ENCODE measurements at regions not wholly inside any gene's neighbourhood (a gene's known extent, or its start where the extent isn't known, plus 50 kb on each side); places are given as distances from the start of the nearest gene placed in this dataset.

GRCh38 chr5:158589939-158590338 lies 509.8 kb downstream of the EBF1 start:
- no peak for TF ChIP-seq ZNF225 (CRISPR knock-in tag; IDR thresholded peaks at IDR 0.05)
- no peak for TF ChIP-seq ATF2 (CRISPR knock-in tag; IDR thresholded peaks at IDR 0.05)
- TF ChIP-seq, protein P1, sequence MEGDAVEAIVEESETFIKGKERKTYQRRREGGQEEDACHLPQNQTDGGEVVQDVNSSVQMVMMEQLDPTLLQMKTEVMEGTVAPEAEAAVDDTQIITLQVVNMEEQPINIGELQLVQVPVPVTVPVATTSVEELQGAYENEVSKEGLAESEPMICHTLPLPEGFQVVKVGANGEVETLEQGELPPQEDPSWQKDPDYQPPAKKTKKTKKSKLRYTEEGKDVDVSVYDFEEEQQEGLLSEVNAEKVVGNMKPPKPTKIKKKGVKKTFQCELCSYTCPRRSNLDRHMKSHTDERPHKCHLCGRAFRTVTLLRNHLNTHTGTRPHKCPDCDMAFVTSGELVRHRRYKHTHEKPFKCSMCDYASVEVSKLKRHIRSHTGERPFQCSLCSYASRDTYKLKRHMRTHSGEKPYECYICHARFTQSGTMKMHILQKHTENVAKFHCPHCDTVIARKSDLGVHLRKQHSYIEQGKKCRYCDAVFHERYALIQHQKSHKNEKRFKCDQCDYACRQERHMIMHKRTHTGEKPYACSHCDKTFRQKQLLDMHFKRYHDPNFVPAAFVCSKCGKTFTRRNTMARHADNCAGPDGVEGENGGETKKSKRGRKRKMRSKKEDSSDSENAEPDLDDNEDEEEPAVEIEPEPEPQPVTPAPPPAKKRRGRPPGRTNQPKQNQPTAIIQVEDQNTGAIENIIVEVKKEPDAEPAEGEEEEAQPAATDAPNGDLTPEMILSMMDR (CRISPR knock-in tag; IDR thresholded peaks at IDR 0.05): no peak
- no peak for TF ChIP-seq CHD4 (IDR thresholded peaks at IDR 0.05; ENCODE audit: borderline replicate concordance, low read length)
- no peak for TF ChIP-seq ELF1 (CRISPR knock-in tag; IDR thresholded peaks at IDR 0.05)
- TF ChIP-seq TCF12 (IDR thresholded peaks at IDR 0.05): no peak
- TF ChIP-seq TCF12 (CRISPR knock-in tag; IDR thresholded peaks at IDR 0.05): no peak
- TF ChIP-seq POLR2AphosphoS5 (IDR thresholded peaks at IDR 0.05; ENCODE audit: low read depth, low read length): no peak
- TF ChIP-seq PREB (CRISPR knock-in tag; IDR thresholded peaks at IDR 0.05): no peak
- no peak for TF ChIP-seq CEBPB (IDR thresholded peaks at IDR 0.05; ENCODE audit: borderline replicate concordance, low read depth, low read length)
- TF ChIP-seq NFYC (CRISPR knock-in tag; IDR thresholded peaks at IDR 0.05): no peak
- TF ChIP-seq, protein P2, sequence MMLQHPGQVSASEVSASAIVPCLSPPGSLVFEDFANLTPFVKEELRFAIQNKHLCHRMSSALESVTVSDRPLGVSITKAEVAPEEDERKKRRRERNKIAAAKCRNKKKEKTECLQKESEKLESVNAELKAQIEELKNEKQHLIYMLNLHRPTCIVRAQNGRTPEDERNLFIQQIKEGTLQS (CRISPR knock-in tag; IDR thresholded peaks at IDR 0.05): no peak
